ENCODE measurements at regions not wholly inside any gene's neighbourhood (a gene's known extent, or its start where the extent isn't known, plus 50 kb on each side); places are given as distances from the start of the nearest gene placed in this dataset.

DNA sequence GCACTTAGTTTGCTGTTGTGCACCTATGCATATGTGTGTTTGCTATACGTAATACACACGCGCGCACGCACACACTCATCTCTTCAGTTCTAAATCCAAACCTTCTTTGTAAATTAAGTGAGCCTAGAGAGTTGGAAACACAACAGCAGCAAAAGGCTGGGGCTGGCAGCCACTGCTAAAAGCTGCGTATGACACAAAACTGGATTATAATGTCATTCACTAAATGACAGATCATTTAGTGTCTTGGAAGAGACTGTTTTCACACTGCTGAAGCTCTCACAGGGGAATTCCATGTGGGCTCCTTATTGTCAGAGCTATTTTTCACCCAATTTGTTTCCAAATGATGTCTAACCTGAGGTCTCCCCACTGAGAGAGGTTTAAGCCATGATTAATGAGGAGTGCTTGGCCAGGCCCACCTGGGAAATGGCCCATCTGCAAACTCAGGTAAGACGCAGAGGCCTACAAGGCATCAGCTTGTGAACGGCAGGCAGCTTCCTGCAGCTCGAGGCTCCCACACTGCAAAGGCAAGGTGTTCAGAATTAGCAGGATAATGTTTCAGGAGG is 94.2 kb downstream of the OLIG3 start:
- 79 to 81% (median 80%) methylated on average over 9 of the region's 9 CpGs for WGBS, 3 donors
- Histone ChIP-seq H3K4me1 (ENCODE audit: insufficient read depth) (no peaks in the 10 kb centered on the region), H3K27ac (no peak overlapping the region), H3K4me3 (no peak overlapping the region), H3K36me3 (no peaks in the 10 kb centered on the region), H3K27me3 (no peaks in the 10 kb centered on the region), H3K9me3 (no peaks in the 10 kb centered on the region)
- TF ChIP-seq EP300 (IDR thresholded peaks at IDR 0.05) (no peak), POLR2A (IDR thresholded peaks at IDR 0.05) (no peak)
- TF ChIP-seq, protein P1, sequence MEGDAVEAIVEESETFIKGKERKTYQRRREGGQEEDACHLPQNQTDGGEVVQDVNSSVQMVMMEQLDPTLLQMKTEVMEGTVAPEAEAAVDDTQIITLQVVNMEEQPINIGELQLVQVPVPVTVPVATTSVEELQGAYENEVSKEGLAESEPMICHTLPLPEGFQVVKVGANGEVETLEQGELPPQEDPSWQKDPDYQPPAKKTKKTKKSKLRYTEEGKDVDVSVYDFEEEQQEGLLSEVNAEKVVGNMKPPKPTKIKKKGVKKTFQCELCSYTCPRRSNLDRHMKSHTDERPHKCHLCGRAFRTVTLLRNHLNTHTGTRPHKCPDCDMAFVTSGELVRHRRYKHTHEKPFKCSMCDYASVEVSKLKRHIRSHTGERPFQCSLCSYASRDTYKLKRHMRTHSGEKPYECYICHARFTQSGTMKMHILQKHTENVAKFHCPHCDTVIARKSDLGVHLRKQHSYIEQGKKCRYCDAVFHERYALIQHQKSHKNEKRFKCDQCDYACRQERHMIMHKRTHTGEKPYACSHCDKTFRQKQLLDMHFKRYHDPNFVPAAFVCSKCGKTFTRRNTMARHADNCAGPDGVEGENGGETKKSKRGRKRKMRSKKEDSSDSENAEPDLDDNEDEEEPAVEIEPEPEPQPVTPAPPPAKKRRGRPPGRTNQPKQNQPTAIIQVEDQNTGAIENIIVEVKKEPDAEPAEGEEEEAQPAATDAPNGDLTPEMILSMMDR (IDR thresholded peaks at IDR 0.05), result no peak
- intact Hi-C loops (cut with DNase I), result no loop called here
- DNase-seq, result no peak

DNA sequence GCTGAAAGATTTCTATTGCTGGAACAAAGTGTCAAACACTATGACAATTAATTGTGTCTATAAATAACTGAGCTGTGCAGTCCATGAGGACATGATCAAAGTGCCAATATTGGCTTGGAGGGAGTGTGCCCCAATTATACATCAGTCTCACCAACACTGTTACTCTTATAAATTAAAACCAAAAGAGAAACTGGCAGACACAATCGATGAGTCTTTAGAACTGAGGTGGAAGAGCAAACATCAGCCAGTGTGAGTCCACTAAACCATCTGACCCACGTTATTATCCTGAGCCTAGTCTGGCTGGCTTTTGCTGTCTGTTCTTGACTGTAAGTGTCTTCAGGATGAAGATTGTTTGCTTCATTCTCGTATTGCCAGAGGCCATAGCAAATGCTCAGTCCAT is 98.9 kb downstream of the OLIG3 start:
- H3K27ac ChIP-seq, result no peak overlapping the region
- WGBS, 3 donors, result 80 to 85% (median 82%) methylated on average over 3 of the region's 3 CpGs
- no peaks in the 10 kb centered on the region for H3K4me1 ChIP-seq (ENCODE audit: insufficient read depth)
- no peaks in the 10 kb centered on the region for H3K27me3 ChIP-seq
- no peaks in the 10 kb centered on the region for H3K9me3 ChIP-seq
- DNase-seq, result no peak
- intact Hi-C loops (cut with DNase I), result no loop called here
- no peaks in the 10 kb centered on the region for H3K36me3 ChIP-seq
- no peak for TF ChIP-seq POLR2A (IDR thresholded peaks at IDR 0.05)
- no peak for TF ChIP-seq EP300 (IDR thresholded peaks at IDR 0.05)
- TF ChIP-seq, protein P1 (IDR thresholded peaks at IDR 0.05), result no peak
- H3K4me3 ChIP-seq, result no peak overlapping the region

DNA sequence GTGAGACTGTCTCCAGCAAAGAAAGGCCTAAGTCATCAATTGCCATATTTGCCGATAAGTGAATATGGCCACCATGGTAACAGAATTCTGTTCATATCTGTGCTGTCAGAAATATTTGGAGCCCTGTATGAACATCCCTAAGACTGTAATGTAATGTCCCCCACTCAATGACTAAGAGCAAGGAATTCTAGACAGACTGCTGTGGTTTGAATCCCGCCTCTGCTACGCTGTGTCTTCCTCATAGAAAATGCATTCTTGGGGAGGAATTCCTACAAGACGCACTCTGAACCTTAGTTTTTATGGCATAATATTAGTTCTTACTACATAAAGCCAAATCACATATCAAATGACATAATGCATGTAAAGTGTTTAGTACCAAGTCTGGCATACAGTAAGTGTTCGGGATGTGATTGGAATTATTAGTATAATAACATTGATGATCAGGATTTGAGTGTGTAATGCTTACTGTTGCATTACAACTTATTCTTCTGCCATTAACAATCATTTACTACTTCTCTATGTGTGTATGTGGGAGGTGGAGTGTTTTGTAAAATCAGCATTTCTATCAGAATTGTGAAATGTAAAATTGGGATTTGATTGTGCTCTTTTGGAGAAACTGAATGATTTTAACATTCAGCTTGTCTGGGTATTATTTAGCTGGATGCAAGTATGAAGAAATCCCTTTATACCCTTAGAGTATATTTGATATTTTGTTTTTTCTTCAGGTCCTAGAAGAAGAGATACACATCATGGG is 103.0 kb downstream of the OLIG3 start:
- TF ChIP-seq, protein P1 (IDR thresholded peaks at IDR 0.05), result no peak
- TF ChIP-seq EP300 (IDR thresholded peaks at IDR 0.05) (no peak), POLR2A (IDR thresholded peaks at IDR 0.05) (no peak)
- no peak overlapping the region for H3K4me3 ChIP-seq
- no peak for DNase-seq
- 95 to 99% (median 96%) methylated on average over 5 of the region's 5 CpGs for WGBS, 3 donors
- H3K27me3 ChIP-seq, result no peaks in the 10 kb centered on the region
- no peaks in the 10 kb centered on the region for H3K36me3 ChIP-seq
- intact Hi-C loops (cut with DNase I), result no loop called here
- no peak overlapping the region for H3K27ac ChIP-seq
- H3K9me3 ChIP-seq, result no peaks in the 10 kb centered on the region
- H3K4me1 ChIP-seq (ENCODE audit: insufficient read depth), result no peaks in the 10 kb centered on the region

DNA sequence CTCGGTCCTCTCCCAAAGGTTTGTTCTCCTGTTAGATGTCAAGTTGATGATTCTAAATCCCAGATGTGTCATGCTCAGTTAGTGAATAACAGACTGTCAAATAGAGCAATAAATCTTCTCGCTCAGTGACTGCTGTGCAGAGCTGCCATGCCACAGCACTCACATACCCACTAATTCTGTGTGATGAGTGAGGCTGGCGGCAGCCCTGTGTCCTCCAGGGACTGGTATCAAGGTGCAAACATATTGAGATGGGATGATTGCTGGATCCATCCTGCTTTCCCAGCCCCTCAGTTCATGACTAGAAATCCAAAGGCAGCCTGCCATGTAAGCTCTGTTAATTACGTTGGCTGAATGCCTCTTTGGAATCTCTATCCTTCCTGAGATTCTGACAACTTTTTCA is 103.9 kb downstream of the OLIG3 start:
- no peaks in the 10 kb centered on the region for H3K36me3 ChIP-seq
- intact Hi-C loops (cut with DNase I), result no loop called here
- DNase-seq, result no peak
- WGBS, 3 donors, result 62 to 70% (median 64%) methylated on average over 4 of the region's 4 CpGs
- H3K9me3 ChIP-seq, result no peaks in the 10 kb centered on the region
- TF ChIP-seq, protein P1 (IDR thresholded peaks at IDR 0.05), result no peak
- no peak for TF ChIP-seq EP300 (IDR thresholded peaks at IDR 0.05)
- TF ChIP-seq POLR2A (IDR thresholded peaks at IDR 0.05), result no peak
- H3K27ac ChIP-seq, result no peak overlapping the region
- H3K4me3 ChIP-seq, result no peak overlapping the region
- H3K27me3 ChIP-seq, result no peaks in the 10 kb centered on the region
- H3K4me1 ChIP-seq (ENCODE audit: insufficient read depth), result no peaks in the 10 kb centered on the region

Measured in ovary (tissue), 7 donors.